Erythroblast (primary cell): ENCODE measurements at regions not wholly inside any gene's neighbourhood (a gene's known extent, or its start where the extent isn't known, plus 50 kb on each side); places are given as distances from the start of the nearest gene placed in this dataset.

ENCODE experiments used
- DNase-seq, 2 experiments: peaks; one replicate each; lab custom pipeline; 2025; lab: John Stamatoyannopoulos, UW
- GATA1 ChIP-seq: IDR thresholded peaks from 2 replicates; pipeline ENCODE4 v1.6.1; 2011; ENCODE audit warnings: low read depth, mild to moderate bottlenecking, control low read depth, low read length, moderate library complexity
- POLR2A ChIP-seq: IDR thresholded peaks from 2 replicates; pipeline ENCODE4 v1.6.1; 2011; ENCODE audit warnings: mild to moderate bottlenecking, low read length

DNA sequence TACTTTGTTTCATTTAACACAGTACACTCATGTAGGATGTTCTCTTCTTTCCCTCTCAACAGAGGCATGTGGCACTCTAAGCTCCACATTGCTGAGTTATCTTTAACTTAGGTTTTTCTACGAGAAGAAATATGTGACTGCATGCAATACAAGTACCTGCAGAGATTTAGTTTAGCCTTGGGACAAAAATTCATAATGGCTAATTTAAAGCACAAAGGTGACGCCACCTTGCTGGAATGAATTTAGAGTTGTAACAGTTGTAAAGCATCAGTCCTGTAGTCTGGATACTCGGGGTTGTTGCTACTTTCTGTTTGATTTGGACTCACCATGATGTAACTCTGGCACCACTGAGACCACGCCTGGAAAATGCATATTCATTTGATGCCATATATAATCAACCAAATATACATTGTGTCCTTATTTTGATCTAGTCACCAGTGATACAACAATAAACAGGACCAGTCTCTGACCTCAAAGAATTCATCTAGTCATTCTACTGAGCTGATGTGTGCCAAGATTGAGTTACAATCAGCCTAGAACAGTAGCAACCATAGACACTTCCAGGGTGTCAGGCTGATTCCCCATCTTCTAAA is 451.0 kb upstream of the ZFP42 start:
- DNase-seq = no peak
- TF ChIP-seq POLR2A (no peak), GATA1 (no peak)

DNA sequence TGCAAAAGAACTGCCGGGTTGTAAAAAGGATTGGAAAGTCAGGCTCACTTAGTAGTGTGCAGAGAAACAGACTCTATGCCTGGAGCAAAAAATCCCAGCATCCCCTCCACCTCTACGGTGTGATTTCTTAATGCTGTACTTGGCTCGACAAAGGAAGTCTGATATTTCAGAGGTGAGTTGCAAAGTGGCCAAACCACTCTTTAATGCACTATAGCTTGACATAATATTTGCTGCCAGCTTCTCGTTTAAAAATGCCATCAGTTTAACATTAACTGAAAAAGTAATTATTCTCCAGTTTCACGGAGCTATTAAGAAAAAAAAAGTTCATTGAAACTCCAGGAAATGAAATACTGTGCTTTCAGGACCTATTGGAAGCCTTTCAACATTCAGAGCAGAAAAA is 448.3 kb upstream of the ZFP42 start:
- DNase-seq = no peak
- TF ChIP-seq POLR2A (no peak), GATA1 (no peak)

DNA sequence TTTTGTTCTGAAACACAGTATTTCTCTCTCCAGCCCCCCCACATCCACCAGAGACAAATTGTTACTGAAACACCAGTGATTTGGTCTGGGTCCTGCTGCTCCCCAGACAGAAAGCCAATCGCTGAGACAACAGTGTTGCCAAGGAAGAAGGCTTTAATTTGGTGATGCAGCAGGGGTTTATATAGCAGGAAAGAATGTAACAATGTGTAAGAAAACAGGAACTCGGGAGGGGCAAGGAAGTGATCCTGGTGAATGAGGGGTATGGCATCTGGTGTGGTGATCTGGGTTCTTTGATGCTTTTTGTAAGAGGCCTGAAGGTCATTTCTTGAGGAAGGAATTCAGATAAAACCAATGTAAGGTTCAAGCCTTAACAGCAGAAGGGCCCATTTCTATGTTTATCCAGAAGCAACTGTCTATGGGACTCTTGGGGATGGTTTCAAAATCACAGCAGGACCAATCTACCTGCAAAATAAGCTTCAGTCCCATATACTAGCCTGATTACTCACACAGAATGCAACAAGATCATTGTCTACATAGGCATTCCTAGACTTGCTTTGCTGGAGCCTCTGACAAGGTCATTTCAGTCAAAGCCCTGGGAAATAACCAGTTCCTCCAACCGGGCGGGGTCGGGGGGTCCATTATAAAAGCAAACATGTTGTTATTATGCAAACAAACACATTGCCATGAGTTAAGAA is 445.2 kb upstream of the ZFP42 start:
- no peak for DNase-seq
- TF ChIP-seq GATA1 (no peak), POLR2A (no peak)

DNA sequence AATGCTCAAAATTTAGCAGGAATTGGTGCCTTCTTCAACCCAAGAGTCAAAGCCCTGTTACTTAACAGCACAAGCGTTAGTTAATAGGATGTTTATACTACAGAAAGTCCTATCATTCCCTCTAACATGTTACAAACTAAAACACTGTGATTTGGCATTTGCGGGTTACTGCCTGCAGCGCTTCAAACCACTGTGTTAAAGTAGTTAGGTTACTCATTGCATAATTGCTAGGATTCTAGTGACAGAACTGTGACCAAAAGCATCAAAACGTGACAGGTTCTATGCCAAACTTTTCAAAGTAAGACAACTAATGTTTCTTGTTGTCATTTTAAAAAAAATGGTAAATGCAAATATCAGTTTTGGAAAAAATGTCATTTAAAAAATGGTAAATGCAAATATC is 442.8 kb upstream of the ZFP42 start:
- no peak for TF ChIP-seq GATA1
- DNase-seq = no peak

DNA sequence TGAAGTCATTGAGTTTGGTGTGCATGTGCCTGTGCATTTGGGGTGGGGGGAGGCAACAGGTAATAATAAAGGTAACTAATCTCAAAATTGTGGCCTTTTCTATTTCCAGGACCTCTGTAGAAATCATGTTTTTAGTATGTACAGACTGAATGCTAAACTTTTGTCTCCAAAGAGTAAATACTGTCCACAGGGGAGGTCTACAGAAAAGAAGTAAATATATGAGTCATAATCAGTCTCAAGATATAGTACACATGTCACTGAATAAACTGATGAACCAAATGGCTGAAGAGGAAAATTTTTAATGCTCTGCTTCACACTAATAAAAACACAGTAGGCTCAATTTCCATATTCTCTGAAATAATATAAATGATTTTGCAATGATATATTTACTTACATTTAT is 440.4 kb upstream of the ZFP42 start:
- no peak for DNase-seq

DNA sequence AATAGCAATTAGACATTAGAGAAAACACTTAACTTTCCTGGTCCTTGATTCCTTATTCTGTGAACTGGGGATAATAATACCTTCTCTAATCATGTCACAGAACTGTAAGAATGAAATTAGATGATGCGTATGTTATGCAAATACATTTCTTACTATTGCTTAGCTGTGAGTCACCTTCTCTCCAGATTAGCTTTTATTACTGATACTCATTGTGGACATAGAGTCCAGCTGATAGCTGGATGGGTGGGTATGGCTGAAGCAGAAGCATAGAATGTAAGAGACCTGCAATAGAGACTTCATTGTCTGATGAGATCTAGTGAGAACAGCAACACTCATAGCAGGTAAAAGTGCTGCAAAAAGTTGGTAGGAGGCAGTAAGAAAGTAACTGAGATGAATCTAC is 437.2 kb upstream of the ZFP42 start:
- TF ChIP-seq GATA1 (no peak), POLR2A (no peak)
- DNase-seq = no peak

More for the DNA sequence above, 440.4 kb upstream of the ZFP42 start:
- TF ChIP-seq POLR2A = no peak
- TF ChIP-seq GATA1 = no peak

DNA sequence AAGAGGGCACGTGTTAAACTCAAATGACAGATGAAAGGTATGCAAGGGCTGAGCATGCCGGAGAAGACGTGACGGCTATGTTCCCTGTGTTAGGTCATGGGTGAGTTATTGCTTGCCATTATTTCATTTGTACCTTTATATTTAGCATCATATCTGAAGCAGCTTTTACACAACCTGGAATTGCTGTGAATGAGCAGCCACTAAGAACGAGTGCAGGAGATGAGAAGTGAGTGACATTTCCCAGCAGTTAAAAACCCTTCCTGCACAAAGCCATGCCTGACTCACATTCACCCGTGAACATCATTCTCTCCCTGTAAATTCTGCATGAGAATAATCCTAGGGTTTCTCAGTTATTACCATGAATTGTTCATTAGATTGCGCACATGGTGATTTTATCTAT is 433.2 kb upstream of the ZFP42 start:
- TF ChIP-seq GATA1 (no peak), POLR2A (no peak)
- DNase-seq = no peak

DNA sequence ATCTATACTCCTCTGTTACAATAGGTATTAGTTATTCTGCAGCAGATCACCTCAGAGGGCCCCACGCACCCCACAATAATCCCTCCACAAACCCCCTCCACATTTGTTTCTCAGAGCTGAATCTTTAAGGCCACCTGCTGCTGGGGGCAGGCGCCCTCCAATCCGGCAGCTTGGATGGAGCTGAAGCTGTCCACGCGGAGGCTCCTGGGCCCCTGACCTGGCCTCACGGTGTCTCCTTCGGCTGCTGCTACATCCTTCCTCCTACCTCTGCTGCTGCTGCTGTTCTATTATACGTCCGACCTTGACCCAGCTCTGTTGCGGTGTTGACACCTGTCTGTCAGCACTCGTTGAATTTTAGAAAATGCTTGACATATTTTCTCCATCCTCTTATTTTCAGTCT is 430.2 kb upstream of the ZFP42 start:
- DNase-seq = no peak
- TF ChIP-seq GATA1 (no peak), POLR2A (no peak)

DNA sequence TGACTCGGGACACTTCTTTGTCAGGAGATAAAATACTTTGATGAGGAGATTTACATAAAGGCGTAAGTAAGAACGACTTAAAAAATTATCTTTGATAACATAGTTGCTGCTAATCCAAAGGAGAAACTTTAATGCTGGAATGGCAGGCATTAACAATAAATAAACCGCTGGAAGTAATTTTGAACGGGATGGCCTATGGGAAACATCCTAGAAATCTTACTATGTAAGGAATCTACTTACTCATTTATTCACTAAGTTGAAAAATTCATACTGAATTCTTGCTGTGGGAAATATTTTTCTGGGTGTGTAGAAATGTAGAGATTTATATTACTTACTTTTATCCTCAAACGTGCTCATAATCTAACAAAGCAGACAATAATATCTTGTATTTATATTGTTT is 425.7 kb upstream of the ZFP42 start:
- no peak for DNase-seq
- TF ChIP-seq GATA1 (no peak), POLR2A (no peak)

DNA sequence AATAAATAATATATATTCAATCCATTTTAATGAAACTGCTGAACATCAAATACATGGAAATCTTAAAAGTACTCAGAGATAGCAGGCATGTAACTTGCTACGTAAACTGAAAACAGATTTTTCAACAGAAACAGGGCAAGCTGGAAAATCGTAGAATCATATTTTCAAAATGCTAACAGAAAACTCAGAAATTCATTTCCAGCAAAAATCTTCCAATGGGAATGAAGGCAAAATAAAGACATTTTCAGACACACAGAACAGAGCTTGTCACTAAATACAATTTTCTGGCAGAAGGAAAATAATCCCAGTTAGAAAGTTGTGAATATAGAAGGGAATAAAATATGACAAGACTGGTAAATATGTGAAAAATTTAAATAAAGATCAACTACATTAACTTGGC is 419.9 kb upstream of the ZFP42 start:
- TF ChIP-seq POLR2A = no peak
- TF ChIP-seq GATA1 = no peak
- DNase-seq = no peak

DNA sequence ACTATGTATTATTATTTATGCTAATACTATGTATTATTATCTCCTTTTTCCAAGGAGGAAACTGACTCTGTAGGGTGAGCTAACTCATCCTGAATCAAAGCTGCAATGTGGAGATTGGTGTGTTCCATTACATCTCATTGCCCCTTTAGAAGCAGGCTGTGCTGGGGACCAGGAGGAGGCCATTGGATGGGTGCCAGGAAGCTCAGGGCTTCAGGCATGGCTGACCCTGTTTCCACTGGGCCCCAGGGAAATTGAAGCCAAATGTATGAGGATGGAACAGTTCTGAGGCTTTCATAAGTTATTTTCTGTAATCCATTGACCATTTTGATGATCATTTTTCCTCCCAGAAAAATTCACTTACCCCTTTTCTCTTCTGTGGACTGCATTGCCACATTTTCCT is 418.8 kb upstream of the ZFP42 start:
- DNase-seq = no peak
- TF ChIP-seq POLR2A (no peak), GATA1 (no peak)

DNA sequence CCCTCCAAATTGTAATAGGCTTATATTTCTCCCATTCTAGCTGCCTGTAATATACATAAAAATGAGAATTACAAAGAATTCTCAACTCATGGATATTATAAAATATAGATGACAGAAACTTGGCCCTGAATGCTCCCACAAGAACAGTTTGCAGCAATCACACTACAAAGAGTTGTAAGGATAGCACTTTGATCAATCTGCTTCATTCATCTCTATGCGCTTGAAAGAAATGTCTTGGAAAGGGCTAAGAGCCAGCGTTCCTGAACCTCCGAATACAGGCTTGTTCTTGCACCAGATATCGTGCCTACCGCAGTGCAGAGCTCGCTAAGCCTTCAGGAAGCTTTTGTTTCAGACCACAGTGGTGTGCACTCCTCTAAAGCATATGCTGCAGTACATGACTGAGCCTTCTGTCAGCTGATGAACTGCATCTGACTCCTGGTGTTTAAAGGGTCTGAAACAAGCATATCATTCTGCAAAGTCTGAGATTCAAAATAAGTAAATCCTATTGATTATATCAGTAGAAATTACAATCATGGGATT is 417.6 kb upstream of the ZFP42 start:
- TF ChIP-seq GATA1 = no peak
- TF ChIP-seq POLR2A = no peak
- no peak for DNase-seq

DNA sequence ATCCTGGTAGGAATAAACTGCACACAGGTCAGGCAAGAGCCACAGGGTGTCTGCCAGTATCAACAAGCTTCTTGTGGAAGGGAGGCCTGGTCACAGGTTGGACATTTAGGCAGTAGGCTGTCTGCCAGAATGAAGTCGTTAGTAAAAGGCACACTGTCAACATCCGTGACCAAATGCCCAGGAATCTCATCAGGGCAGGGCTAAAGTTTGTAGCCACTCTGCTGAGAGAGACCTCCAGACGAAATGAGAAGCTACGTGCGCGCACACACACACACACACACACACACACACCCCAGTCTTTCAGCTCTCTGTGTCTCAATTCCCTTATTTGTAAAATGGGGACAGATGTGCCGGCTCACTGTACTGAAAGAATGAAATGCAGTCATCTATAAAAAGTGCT is 408.7 kb upstream of the ZFP42 start:
- no peak for TF ChIP-seq POLR2A
- no peak for TF ChIP-seq GATA1

DNA sequence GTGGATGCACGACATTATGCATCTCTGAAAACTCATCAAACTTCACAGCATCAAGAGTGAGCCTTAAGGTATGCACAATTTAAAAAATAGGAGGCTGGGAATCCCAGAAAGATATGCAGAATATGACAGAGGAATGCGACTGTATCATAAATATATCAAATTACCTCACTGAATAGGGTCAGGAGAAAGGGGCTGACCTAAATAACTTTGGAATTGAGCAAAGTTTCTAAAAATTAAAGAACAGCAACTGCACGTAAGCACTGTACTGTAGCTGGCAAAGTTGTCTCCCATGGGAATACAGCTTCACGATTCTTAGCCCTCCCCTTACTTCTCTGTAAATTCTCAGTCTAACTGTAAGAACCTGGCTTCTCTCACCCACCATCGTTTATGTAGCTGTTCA is 397.4 kb upstream of the ZFP42 start:
- no peak for DNase-seq
- TF ChIP-seq GATA1 = no peak
- TF ChIP-seq POLR2A = no peak

More for the DNA sequence above, 408.7 kb upstream of the ZFP42 start:
- DNase-seq = no peak

DNA sequence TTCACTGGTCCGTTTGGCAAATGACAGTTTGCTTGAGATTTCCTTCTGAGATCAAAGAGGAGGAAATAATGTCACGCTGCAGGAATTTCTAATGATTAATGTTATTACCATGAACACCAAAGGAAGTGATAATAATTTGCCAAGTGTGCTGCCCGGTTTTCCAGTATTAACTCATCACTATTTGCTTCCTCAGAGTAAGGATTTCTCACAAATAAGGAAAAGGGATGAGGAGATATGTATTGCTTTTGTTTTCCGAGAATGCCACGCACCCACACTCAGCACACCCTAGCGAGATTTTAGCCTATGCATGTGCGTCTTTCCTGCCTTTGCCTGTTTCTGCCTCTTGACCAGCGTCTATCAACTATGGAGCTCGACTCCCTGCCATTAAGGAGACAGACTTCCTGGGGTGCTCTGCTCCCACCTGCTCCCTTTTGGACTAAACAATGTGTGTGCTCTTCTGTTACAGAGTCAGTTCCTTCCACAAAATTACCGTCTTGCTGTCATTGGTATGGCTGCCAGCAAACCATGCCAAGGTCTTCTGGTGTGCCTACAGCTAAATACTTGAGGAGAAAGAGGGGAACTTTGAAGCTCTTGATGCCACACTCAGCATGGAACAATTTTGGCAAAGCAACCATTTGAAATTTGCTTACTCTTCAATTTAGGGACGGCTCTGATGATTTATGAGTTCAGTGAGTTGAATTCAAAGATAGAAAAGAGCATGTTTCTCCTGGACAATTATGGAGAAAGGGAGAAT is 393.1 kb upstream of the ZFP42 start:
- no peak for DNase-seq

More for the DNA sequence above, 393.1 kb upstream of the ZFP42 start:
- TF ChIP-seq POLR2A (no peak), GATA1 (no peak)
